GM23338 (cell line): ENCODE measurements at regions not wholly inside any gene's neighbourhood (a gene's known extent, or its start where the extent isn't known, plus 50 kb on each side); places are given as distances from the start of the nearest gene placed in this dataset.

Experiments used
- ATAC-seq: fragments of 200-7000 bp; cut with Tn5 transposase; 3 replicates; pipeline ENCODE4 v1.9.1; 2020
- DNase-seq: peaks from one replicate; pipeline ENCODE4 v3.0.0-alpha.2; 2015; ENCODE audit warnings: low spot score
- H2AFZ ChIP-seq: fragments of 200-600 bp; sonication (generic); 2 replicates; pipeline ENCODE4 v1.8.0; 2016; ENCODE audit warnings: antibody characterized with exemption, mild to moderate bottlenecking, moderate library complexity
- H3F3A ChIP-seq: fragments of 200-600 bp; sonication (generic); replicated peaks from 2 replicates; pipeline ENCODE4 v1.8.0; 2017; ENCODE audit warnings: antibody characterized with exemption, mixed run types, low read depth
- H3K27ac ChIP-seq: fragments of 200-600 bp; sonication (generic); 2 replicates; pipeline ENCODE4 v1.6.1; 2016; ENCODE audit warnings: low read depth
- H3K27me3 ChIP-seq: fragments of 200-600 bp; sonication (generic); 2 replicates; pipeline ENCODE4 v1.8.0; 2016; ENCODE audit warnings: mild to moderate bottlenecking, mixed run types, moderate library complexity; ENCODE audit not compliant: insufficient read depth
- H3K36me3 ChIP-seq: fragments of 200-600 bp; sonication (generic); 2 replicates; pipeline ENCODE4 v1.8.0; 2016; ENCODE audit warnings: mild to moderate bottlenecking; ENCODE audit not compliant: insufficient read depth
- H3K4me1 ChIP-seq: fragments of 200-600 bp; sonication (generic); 2 replicates; pipeline ENCODE4 v1.8.0; 2016; ENCODE audit warnings: mild to moderate bottlenecking, moderate library complexity; ENCODE audit not compliant: insufficient read depth
- H3K4me2 ChIP-seq: fragments of 200-600 bp; sonication (generic); 2 replicates; pipeline ENCODE4 v1.7.1; 2017; ENCODE audit warnings: mixed run types
- H3K4me3 ChIP-seq: fragments of 200-600 bp; sonication (generic); 2 replicates; pipeline ENCODE4 v1.6.1; 2016; ENCODE audit warnings: mixed run types
- H3K79me2 ChIP-seq: fragments of 200-600 bp; sonication (generic); replicated peaks from 2 replicates; pipeline ENCODE4 v1.8.0; 2017; ENCODE audit warnings: mild to moderate bottlenecking; ENCODE audit not compliant: insufficient read depth
- H3K9me2 ChIP-seq: fragments of 200-600 bp; sonication (generic); 2 replicates; pipeline ENCODE4 v1.8.0; 2017; ENCODE audit not compliant: insufficient read depth
- H4K20me1 ChIP-seq: fragments of 200-600 bp; sonication (generic); replicated peaks from 2 replicates; pipeline ENCODE4 v1.8.0; 2017; ENCODE audit warnings: mild to moderate bottlenecking; ENCODE audit not compliant: insufficient read depth
- H3K27ac Mint-ChIP-seq: 2 replicates; pipeline ENCODE4 v1.8.0; 2020; ENCODE audit warnings: inconsistent platforms, mild to moderate bottlenecking, moderate library complexity, mixed read lengths
- H3K27me3 Mint-ChIP-seq: 3 replicates; pipeline ENCODE4 v1.8.0; 2022; ENCODE audit warnings: low read depth, mild to moderate bottlenecking, moderate library complexity, mixed read lengths, inconsistent platforms; ENCODE audit not compliant: insufficient read depth, poor library complexity
- H3K36me3 Mint-ChIP-seq: 3 replicates; pipeline ENCODE4 v1.8.0; 2021; ENCODE audit warnings: low read depth, mild to moderate bottlenecking, inconsistent platforms, moderate library complexity, mixed read lengths
- H3K4me1 Mint-ChIP-seq: 3 replicates; pipeline ENCODE4 v1.8.0; 2020; ENCODE audit warnings: mild to moderate bottlenecking, inconsistent platforms, mixed read lengths
- H3K4me3 Mint-ChIP-seq: 3 replicates; pipeline ENCODE4 v1.8.0; 2021; ENCODE audit warnings: moderate library complexity, mild to moderate bottlenecking, inconsistent platforms, mixed read lengths
- H3K9me3 Mint-ChIP-seq: 3 replicates; pipeline ENCODE4 v1.8.0; 2020; ENCODE audit warnings: moderate library complexity, mild to moderate bottlenecking, inconsistent platforms, mixed read lengths
- CREB1 ChIP-seq: fragments of 250-450 bp; sonication (Bioruptor Pico); IDR thresholded peaks from 2 replicates; pipeline ENCODE4 v1.5.0; 2020; ENCODE audit warnings: low read depth, mild to moderate bottlenecking, moderate library complexity
- EZH2 ChIP-seq: fragments of 200-600 bp; sonication (generic); IDR thresholded peaks from one replicate; pipeline ENCODE4 v1.8.0; 2017; ENCODE audit warnings: antibody characterized with exemption, mild to moderate bottlenecking, low read depth; ENCODE audit not compliant: unreplicated experiment
- EZH2phosphoT487 ChIP-seq: fragments of 200-600 bp; sonication (generic); IDR thresholded peaks from one replicate; pipeline ENCODE4 v1.8.1; 2018; ENCODE audit warnings: antibody characterized with exemption; ENCODE audit not compliant: unreplicated experiment
- JUNB ChIP-seq: IDR thresholded peaks from one replicate; pipeline ENCODE4 v1.6.1; 2016; ENCODE audit warnings: antibody characterized with exemption; ENCODE audit not compliant: unreplicated experiment
- NANOG ChIP-seq: IDR thresholded peaks from 2 replicates; pipeline ENCODE4 v1.6.1; 2016; ENCODE audit warnings: antibody characterized with exemption, borderline replicate concordance
- POLR2AphosphoS5 ChIP-seq: IDR thresholded peaks from 2 replicates; pipeline ENCODE4 v1.6.1; 2016; ENCODE audit warnings: antibody characterized with exemption, low read depth
- STAT1 ChIP-seq: IDR thresholded peaks from one replicate; pipeline ENCODE4 v1.6.1; 2016; ENCODE audit warnings: antibody characterized with exemption; ENCODE audit not compliant: unreplicated experiment
- ZNF114 ChIP-seq: fragments of 250-450 bp; sonication (Bioruptor Pico); IDR thresholded peaks from 2 replicates; pipeline ENCODE4 v1.5.0; 2020; ENCODE audit warnings: mild to moderate bottlenecking, moderate library complexity
- ZNF331 ChIP-seq: fragments of 250-450 bp; sonication (Bioruptor Pico); IDR thresholded peaks from 2 replicates; pipeline ENCODE4 v1.5.0; 2020; ENCODE audit warnings: low read depth, mild to moderate bottlenecking, moderate library complexity
- ZNF462 ChIP-seq: fragments of 250-450 bp; sonication (Bioruptor Pico); IDR thresholded peaks from 2 replicates; pipeline ENCODE4 v1.5.0; 2020; ENCODE audit warnings: mild to moderate bottlenecking, moderate library complexity
- TF ChIP-seq, protein P1 (sequence below): IDR thresholded peaks from one replicate; pipeline ENCODE4 v1.6.1; 2018; ENCODE audit warnings: antibody characterized with exemption; ENCODE audit not compliant: unreplicated experiment
- TF ChIP-seq, protein P2 (sequence below), 2 experiments: fragments of 200-600 bp in 1 of 2; sonication (generic) in 1 of 2; conservative IDR thresholded peaks; 2 replicates each; pipeline versions ENCODE4 v1.5.1 to v1.6.1; 2016 to 2017; ENCODE audit warnings: antibody characterized with exemption in 2 of 2, low read depth in 2 of 2, mild to moderate bottlenecking in 2 of 2, moderate library complexity in 1 of 2
- TF ChIP-seq, protein P3 (sequence below): IDR thresholded peaks from 2 replicates; pipeline ENCODE4 v1.6.1; 2016; ENCODE audit warnings: antibody characterized with exemption

DNA sequence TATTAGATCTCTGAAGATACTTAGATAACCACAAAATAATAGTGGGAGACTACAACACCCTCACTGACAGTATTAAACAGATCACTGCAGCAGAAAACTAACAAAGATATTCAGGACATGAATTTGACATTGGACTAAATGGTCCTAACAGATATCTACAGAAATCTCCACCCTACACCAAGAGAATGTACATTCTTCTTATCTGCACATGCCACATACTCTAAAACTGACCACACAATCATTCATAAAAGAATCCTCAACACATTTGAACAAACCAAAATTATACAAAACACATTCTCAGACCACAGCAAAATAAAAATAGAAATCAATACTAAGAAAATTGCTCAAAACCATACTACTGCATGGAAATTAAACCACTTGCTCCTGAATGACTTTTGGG is 116.3 kb downstream of the DTWD1 start:
- Mint-ChIP-seq H3K9me3 (no peaks in the 10 kb centered on the region), H3K4me1 (peaks cover 7% of the 10 kb centered on the region), H3K36me3 (no peaks in the 10 kb centered on the region), H3K27me3 (peaks cover 3% of the 10 kb centered on the region), H3K27ac (no peak overlapping the region), H3K4me3 (no peak overlapping the region)
- Histone ChIP-seq H4K20me1 (no peaks in the 10 kb centered on the region), H3K9me2 (peaks cover 5% of the 10 kb centered on the region; the same call in 1 of the 2 replicates), H3K4me2 (no peak overlapping the region), H3K27me3 (no peaks in the 10 kb centered on the region), H2AFZ (no peak overlapping the region), H3K4me3 (no peak overlapping the region), H3K4me1 (no peaks in the 10 kb centered on the region), H3K27ac (no peak overlapping the region), H3F3A (no peaks in the 10 kb centered on the region), H3K79me2 (no peaks in the 10 kb centered on the region), H3K36me3 (no peaks in the 10 kb centered on the region)
- no peak for TF ChIP-seq CREB1
- TF ChIP-seq EZH2phosphoT487, result no peak
- TF ChIP-seq, protein P1, sequence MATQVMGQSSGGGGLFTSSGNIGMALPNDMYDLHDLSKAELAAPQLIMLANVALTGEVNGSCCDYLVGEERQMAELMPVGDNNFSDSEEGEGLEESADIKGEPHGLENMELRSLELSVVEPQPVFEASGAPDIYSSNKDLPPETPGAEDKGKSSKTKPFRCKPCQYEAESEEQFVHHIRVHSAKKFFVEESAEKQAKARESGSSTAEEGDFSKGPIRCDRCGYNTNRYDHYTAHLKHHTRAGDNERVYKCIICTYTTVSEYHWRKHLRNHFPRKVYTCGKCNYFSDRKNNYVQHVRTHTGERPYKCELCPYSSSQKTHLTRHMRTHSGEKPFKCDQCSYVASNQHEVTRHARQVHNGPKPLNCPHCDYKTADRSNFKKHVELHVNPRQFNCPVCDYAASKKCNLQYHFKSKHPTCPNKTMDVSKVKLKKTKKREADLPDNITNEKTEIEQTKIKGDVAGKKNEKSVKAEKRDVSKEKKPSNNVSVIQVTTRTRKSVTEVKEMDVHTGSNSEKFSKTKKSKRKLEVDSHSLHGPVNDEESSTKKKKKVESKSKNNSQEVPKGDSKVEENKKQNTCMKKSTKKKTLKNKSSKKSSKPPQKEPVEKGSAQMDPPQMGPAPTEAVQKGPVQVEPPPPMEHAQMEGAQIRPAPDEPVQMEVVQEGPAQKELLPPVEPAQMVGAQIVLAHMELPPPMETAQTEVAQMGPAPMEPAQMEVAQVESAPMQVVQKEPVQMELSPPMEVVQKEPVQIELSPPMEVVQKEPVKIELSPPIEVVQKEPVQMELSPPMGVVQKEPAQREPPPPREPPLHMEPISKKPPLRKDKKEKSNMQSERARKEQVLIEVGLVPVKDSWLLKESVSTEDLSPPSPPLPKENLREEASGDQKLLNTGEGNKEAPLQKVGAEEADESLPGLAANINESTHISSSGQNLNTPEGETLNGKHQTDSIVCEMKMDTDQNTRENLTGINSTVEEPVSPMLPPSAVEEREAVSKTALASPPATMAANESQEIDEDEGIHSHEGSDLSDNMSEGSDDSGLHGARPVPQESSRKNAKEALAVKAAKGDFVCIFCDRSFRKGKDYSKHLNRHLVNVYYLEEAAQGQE, result no peak
- TF ChIP-seq, protein P2, sequence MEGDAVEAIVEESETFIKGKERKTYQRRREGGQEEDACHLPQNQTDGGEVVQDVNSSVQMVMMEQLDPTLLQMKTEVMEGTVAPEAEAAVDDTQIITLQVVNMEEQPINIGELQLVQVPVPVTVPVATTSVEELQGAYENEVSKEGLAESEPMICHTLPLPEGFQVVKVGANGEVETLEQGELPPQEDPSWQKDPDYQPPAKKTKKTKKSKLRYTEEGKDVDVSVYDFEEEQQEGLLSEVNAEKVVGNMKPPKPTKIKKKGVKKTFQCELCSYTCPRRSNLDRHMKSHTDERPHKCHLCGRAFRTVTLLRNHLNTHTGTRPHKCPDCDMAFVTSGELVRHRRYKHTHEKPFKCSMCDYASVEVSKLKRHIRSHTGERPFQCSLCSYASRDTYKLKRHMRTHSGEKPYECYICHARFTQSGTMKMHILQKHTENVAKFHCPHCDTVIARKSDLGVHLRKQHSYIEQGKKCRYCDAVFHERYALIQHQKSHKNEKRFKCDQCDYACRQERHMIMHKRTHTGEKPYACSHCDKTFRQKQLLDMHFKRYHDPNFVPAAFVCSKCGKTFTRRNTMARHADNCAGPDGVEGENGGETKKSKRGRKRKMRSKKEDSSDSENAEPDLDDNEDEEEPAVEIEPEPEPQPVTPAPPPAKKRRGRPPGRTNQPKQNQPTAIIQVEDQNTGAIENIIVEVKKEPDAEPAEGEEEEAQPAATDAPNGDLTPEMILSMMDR (conservative IDR thresholded peaks at IDR 0.05; ENCODE audit: low read depth in 2 of 2), result no peak
- no peak for TF ChIP-seq JUNB
- TF ChIP-seq ZNF331, result no peak
- no peak for TF ChIP-seq POLR2AphosphoS5
- no peak for TF ChIP-seq EZH2
- no peak for TF ChIP-seq ZNF462 (CRISPR knock-in tag)
- TF ChIP-seq NANOG, result no peak
- TF ChIP-seq, protein P3, sequence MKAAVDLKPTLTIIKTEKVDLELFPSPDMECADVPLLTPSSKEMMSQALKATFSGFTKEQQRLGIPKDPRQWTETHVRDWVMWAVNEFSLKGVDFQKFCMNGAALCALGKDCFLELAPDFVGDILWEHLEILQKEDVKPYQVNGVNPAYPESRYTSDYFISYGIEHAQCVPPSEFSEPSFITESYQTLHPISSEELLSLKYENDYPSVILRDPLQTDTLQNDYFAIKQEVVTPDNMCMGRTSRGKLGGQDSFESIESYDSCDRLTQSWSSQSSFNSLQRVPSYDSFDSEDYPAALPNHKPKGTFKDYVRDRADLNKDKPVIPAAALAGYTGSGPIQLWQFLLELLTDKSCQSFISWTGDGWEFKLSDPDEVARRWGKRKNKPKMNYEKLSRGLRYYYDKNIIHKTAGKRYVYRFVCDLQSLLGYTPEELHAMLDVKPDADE, result no peak
- no peak for TF ChIP-seq STAT1
- no peak for TF ChIP-seq ZNF114 (CRISPR knock-in tag)
- no peak for ATAC-seq
- DNase-seq, result no peak
